ENCODE measurements at regions not wholly inside any gene's neighbourhood (a gene's known extent, or its start where the extent isn't known, plus 50 kb on each side); places are given as distances from the start of the nearest gene placed in this dataset.

DNA sequence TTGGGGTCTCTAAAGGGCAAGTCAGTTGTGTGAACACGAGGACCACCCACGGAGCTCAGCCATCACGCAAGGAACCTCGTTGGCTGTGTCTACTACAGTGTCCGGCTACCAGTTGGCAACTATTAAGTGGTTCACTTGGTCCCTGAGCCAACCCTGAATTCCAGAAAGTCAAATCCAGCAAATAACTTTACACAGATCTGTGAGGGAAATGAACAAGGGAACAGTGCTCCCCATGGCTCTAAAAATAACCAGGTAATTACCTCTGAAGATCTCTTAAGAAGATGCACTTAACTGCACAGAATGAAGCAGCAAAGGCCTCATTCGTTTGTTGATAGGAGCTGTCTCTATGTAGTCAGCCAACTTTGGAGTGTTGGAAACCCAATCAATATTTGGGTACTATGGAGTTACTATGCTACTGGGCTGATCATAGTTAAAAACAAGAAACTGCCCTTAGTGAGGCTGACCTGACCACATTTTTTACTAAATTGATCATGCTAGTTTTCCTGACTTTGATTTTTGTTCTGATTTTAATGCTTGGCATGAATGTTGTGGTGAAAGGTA, 219.1 kb upstream of the LRIG1 start:
- DNase-seq (ENCODE audit: missing footprints), result no peak
- no peak for ATAC-seq
- intact Hi-C loops (cut with DNase I), result no loop called here

DNA sequence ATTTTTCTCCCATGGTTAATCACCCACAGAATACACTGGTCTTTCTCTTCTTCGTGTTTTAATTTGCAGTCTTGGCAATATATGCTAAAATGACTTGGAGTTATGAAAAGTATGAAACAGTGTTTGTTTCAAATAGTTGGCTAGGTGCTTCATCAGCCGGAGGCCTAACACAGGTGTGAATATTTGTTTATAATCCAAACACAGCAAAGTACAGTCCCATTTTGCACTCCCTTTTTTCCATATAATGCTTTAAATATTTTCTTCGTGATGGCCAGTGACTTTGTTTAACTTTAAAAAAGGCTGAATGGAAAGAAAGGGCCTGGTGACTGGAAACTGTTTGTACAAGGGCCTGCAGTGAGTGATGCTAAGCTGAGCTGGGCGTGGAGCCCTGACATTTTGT, 219.7 kb upstream of the LRIG1 start:
- intact Hi-C loops (cut with DNase I), result no loop called here
- DNase-seq (ENCODE audit: missing footprints), result no peak
- no peak for ATAC-seq

DNA sequence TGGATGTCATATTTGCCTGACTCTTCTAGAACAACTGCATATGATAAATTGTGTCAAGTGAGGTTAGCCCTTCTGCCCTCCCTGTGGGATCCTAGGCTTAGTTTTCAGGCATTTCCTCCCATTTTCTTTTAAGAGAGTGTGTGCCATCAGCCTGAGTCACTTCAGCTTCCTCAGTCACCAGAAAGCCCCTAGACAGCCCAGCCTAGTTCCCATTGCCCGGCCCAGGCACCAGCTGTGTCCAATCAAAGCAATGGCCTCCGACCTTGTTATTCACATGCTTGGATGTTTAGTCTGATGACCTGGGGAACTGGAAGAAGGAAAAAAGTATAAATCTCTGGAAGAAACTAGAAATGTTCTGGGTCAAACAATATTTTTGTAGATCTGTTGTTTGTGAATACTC, 221.9 kb upstream of the LRIG1 start:
- peak; percentile 39 for ATAC-seq
- intact Hi-C loops (cut with DNase I), result no loop called here
- DNase-seq (ENCODE audit: missing footprints), result no peak

DNA sequence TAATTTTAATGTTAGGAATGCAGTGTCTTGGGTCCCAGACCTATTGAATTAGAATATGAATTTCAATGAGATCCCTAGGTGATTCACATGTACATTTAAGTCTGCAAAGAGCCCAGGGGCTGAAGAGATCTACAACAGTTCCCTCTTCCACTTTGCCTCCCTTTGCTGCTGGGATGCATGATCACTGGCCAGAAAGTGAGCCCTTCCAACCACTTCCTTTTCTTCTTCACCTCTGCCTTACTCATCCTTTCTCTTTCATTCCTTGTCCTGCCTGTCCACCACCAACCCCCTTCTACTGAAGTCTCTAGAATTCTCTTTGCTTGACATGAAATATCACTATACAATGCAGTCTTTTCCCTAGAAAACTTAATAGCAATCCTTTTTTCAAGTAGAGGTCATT, 222.4 kb upstream of the LRIG1 start:
- intact Hi-C loops (cut with DNase I), result no loop called here
- no peak for DNase-seq (ENCODE audit: missing footprints)
- no peak for ATAC-seq

DNA sequence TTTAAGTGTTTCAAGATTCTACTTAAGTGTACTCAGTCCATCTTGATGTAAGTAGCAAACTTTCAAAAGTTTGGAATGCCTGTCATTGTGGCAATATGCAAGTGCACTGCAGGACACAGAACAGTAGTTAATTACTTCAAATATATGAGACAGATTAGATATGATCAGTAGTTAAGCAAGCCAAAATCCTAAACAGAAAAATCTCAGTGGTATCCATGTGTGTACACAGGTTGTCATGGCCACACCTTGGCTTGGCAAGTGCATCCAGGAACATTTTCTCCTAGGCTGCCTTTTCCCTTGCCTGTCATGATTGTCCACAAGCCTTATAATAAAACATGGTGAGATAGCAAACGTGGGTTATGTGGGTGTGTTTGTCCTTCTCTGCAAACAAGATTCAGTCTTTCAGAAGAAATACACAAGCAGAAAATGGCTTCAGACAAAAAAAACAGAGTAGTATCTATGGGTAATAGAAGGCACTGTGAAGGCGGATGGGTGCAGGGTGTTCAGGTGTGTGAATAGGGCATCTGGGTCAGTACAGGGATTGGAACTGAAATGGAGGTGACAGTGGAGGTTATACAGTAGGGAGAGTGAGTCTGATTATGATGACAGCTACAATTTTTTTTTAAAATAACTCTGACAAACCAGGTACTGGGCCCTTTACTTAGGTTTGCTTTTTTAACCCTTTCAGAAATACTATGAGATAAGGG, 229.0 kb upstream of the LRIG1 start:
- no peak for ATAC-seq
- DNase-seq (ENCODE audit: missing footprints), result no peak
- intact Hi-C loops (cut with DNase I), result no loop called here

DNA sequence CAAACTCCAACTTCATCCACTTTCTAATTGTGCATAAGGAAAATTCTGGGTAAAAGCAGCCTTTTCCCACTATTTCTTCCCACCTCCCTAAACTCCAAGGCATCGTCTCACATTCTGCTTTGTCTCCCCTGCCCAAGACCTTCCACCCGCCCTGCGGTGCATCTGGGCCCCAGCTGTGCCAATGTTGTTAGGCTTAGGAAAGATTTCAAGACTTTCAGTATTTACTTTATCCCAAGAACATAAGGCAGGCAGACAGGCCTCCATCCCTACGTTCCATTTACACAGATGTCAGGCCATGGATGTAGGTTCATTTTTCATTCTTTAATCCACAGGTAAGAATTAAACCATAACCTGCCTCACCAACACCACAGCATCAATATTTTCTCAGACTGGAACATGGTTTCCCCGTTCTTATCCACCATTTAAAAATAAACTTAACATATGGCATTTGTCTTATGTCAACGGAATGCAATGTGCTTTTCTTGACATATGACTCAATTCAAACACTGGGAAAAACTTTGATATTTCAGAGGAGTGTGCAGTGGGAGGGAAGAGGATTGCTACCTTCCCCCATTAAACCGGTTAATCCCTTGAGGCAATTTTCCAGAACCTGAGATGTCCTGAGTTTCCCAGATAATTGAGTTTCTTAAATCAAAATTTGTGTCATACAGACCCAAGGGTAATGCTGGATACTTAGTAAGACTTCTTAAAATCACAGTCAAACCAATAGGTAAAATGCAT, 238.0 kb upstream of the LRIG1 start:
- DNase-seq (ENCODE audit: missing footprints) (no peak), ATAC-seq (no peak)
- intact Hi-C loops (cut with DNase I), result no loop called here

DNA sequence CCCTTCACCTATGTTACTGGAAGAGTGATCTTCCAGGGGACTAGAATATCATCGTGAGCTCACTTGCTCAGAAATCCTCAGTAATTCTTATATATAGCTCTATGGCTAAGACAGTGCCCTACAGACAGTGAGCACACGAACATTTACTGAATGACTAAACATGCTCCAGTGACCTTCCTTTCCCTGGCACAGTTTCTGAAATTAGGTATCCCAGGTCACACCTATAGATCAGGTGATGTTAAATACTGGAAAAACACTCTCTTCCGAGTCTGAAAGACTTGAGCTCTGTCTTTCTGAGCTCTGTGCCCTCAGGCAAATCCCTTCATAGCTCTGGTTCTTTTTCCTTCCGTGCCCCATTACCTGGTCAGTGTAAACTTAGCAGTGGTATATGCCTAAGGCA, 239.4 kb upstream of the LRIG1 start:
- ATAC-seq (no peak), DNase-seq (ENCODE audit: missing footprints) (no peak)
- intact Hi-C loops (cut with DNase I), result no loop called here

DNA sequence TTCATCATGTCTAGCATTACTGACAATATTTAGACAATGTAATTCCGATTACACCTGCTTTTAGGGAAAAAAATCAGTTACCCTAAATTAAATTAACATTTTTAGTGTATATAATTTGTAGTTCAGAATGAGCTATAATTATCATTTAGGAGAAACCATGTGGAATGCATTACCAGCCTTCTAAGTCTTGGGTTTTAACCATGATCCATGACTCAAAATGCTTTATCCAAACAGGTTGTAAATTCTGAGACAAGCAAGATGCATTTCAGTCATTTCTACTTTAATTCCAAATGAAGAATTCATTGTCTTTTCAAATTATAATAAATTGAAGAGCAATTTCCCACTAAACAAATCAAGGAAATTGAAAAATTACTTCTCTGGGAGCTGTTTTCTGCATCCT, 243.7 kb upstream of the LRIG1 start:
- intact Hi-C loops (cut with DNase I), result no loop called here
- ATAC-seq (no peak), DNase-seq (ENCODE audit: missing footprints) (no peak)

DNA sequence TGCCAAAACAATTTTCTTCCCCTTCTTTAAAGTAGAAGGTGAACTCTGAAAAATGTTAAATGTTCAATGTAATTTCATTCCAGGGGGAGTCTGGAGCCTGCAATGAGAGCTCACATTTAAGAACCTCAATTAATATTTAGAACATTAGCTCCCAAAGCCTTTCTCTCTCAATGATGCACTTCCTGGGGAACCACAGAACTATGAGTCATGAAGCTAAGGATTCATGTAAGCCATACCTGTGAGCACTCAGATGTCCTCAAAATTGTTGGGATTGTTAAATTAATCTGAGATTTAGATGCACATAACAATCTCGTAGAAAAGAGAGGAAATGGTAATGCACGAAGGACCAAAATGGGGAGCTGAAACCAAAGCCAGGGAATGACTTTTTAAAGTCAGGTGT, 244.2 kb upstream of the LRIG1 start:
- DNase-seq (ENCODE audit: missing footprints) (no peak), ATAC-seq (no peak)
- intact Hi-C loops (cut with DNase I), result no loop called here

DNA sequence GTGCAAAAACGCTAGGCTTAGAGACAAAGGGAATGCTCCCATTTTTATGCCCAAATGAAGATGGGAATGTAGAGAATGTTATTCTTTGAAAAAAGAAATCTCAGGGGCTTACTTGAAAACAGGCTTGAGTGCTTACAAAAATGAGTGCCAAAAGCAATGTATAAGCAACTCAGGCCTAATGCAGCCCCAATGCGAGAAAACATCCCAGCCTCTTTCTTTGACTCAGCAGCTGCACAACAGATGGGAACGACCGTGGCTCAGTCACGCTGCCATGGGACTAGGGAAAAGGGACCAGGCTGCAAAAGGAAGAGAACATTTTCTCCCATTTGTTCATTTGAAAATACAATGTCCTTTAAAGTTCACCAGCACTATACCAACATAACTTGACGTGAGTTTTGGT, 246.4 kb upstream of the LRIG1 start:
- intact Hi-C loops (cut with DNase I), result no loop called here
- ATAC-seq, result no peak

DNA sequence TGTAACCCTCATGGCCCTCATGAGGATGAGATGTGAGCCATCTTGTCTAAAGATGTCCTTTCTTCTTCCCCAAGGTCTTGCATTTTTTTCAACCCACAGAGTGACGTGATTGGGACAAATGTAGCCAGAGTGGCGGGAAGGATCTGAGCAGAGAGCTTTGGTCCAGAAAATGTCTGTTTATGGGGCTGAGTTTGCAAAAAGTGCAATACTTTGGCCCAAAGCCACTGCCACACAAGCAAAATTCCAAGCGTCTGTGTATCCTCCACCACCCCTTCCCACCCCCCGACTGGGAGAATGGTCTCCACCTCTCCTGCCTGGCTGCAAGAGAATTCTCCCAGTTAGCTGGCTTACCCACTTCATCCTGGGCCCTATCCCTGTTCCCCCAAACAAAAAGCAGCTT, 246.9 kb upstream of the LRIG1 start:
- intact Hi-C loops (cut with DNase I), result no loop called here
- DNase-seq (ENCODE audit: missing footprints), result no peak
- no peak for ATAC-seq

More for the DNA sequence above, 246.4 kb upstream of the LRIG1 start:
- no peak for DNase-seq (ENCODE audit: missing footprints)

DNA sequence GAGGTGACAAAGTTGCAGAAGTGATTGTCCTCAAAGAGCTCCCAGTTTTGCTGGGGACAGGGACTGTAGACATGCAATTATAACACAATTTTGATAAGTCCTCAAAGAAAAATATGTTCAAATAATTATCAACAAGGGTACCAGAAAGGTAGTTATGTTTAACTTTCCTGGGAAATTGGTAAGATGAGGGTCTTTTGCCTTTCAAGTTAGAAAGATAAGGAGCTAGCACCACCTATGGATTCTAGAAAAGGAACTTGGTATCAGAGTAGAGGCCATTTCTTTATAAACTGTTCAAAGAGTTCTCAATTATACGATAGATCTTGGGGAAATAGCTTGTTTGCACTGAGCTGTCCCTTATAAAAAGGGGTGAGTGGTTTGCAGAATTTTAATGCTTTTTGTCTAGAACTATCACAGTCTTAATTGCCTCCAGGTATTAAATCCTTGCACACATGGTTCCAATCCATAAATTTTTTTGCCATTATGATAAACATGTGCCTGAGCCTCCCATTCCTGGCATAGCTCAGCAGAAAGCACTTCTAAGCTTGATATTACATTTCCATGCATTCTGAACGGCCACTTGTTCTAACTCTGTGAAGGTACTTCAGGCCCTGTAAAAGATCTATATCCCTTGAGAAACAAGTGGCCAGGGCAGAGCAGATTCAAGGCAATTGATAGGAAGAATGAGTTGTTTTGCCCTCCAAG, 247.5 kb upstream of the LRIG1 start:
- intact Hi-C loops (cut with DNase I), result no loop called here
- no peak for ATAC-seq
- DNase-seq (ENCODE audit: missing footprints), result no peak

DNA sequence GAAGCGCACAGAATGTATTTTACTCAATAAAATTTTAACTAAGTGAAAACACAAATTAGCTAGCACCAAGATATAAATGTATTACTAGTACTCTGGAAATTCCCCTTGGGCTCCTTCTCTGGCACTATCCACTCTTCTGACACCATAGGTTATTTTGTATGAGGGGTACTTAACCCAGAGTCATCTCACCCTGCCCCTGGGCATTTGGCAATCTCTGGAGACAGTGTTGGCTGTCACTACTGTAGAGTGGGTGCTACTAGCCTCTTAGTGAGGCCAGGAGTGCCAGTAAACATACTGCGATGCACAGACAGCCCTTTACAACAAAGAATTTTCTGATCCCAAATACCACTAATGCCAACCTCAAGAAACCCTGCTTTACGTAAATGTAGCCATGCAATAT, 246.3 kb upstream of the KBTBD8 start:
- intact Hi-C loops (cut with DNase I), result no loop called here
- ATAC-seq, result no peak
- no peak for DNase-seq (ENCODE audit: missing footprints)

DNA sequence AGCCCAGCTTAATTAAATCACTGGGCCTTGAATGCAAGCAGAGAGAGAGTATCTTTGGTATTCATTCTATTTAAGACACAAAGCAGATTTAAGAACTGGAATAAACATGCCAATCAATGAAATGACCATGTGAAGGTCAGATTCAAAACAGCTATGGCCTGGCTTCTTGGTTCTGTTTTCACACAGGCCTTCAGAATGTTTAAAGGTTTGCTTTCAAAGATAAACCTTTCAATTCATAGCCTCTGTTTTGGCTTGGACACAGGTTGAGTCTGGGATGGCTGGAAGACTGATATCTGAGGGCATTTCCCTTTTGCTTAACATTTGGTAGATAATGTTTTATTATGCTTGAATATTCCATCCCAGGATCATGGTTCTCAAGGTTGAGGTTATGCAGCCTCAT, 244.4 kb upstream of the KBTBD8 start:
- ATAC-seq (no peak), DNase-seq (ENCODE audit: missing footprints) (no peak)
- intact Hi-C loops (cut with DNase I), result no loop called here

DNA sequence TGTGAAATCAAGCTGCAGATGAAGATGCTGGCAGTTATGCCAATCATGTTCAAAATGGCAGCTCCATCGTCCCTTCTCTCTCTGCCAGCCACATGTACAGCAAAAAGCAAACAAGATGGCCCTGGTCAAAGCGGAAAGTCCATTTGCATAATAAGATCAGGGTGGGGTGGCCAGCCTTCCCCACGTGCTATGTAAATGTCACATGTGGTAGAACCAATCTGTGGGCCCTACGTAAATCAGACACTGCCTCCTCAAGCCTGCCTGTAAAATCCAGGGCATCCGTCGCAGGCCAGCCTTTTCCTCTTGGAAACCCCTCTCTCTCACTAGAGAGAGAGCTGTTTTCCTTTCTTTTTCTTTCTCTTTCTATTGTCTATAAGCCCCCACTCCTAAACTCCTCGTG, 243.5 kb upstream of the KBTBD8 start:
- DNase-seq (ENCODE audit: missing footprints), result no peak
- ATAC-seq, result no peak
- intact Hi-C loops (cut with DNase I), result no loop called here

DNA sequence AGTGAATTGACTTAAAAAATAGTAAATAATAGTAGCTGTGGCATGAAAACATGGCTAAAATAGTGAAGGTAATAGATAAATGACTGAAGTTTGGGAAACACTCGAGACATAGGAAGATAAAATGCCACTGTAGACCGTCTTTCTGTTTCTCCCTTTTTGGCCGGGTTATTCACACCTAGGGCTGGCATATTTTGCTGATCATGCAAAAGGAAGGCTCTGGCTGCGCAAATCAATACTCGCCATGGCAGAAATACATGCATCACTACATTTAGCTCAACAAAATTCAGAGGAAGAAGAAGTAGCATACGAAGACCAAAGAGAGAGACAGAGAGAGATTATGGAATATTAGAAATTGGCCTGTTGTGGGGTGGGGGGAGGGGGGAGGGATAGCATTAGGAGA, 242.2 kb upstream of the KBTBD8 start:
- intact Hi-C loops (cut with DNase I), result no loop called here
- no peak for DNase-seq (ENCODE audit: missing footprints)
- ATAC-seq, result no peak

DNA sequence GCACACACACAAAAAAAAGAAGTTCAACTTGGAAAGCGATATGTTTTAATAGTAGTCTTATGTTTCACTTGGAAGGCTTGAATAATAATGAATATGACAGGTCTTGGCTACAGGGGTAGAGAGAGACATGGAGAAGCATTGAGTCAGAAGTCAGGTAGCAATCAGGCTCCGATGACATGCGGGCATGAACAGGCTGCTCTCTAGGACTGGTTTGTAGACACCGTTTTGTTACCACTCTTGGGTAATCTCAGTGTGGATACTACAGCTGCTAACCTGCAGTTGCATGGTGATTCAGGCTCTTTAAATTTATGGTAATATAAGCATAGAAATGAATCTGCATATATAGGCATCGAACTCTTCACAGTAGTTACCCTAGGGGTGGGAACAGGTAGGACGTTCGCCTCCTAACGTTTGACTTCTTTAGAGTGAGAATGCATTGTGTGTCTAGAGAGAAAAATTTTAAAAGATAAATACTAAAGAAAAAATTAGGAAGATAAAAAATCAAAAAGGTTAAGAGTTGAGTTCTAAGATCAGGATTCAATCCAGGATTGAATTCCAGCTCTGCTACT, 241.6 kb upstream of the KBTBD8 start:
- DNase-seq (ENCODE audit: missing footprints) (no peak), ATAC-seq (no peak)
- intact Hi-C loops (cut with DNase I), result no loop called here

DNA sequence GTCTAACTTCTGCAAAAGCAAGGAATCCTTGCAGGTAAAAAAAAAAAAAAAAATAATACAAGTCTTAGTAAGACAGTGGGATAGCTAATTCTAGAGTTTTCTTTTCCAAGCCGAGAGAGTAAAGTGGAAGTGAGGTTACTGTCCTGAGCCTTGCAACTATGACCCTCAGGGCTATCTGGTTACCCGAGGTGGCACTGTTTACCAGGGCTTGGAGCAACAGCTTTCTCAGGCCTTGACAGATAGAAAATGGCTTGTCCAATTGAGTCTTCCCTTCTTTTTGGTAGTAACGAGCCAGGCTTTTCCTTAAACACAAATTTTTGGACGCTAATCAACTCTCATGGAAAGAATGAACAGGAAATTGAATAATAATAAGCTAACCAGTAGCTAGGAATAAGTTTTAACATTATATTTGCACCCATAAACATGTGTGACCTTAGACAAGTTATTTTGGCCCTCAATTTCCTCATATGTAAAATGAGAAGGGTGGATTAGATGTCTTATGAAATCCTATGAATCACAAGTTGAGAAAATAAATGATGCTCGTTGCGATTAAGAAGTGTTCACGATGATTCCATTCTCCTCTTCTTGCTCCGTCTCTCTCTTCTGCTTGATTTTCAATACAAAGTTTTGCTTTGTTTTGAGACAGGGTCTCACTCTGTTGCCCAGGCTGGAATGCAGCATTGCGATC, 236.9 kb upstream of the KBTBD8 start:
- DNase-seq (ENCODE audit: missing footprints) (no peak), ATAC-seq (no peak)
- intact Hi-C loops (cut with DNase I), result no loop called here

All from Right ventricle myocardium inferior (tissue), 1 donor.